K562 (cell line): ENCODE measurements at regions not wholly inside any gene's neighbourhood (a gene's known extent, or its start where the extent isn't known, plus 50 kb on each side); places are given as distances from the start of the nearest gene placed in this dataset.

Experiments
- CTBP1 ChIP-seq: fragments of 450-650 bp; IDR thresholded peaks from 2 replicates; pipeline ENCODE4 v1.6.1; 2016; ENCODE audit warnings: borderline replicate concordance
- CTCF ChIP-seq, 3 experiments: IDR thresholded peaks in 2 of 3; conservative IDR thresholded peaks in 1 of 3; 2 replicates each; pipeline ENCODE4 v1.5.1; 2011 to 2012; ENCODE audit warnings: low read length in 3 of 3, mild to moderate bottlenecking in 3 of 3, control low read depth in 2 of 3, improper control_type of control experiment in 1 of 3, inconsistent platforms in 1 of 3, low read depth in 1 of 3, mixed read lengths in 1 of 3, moderate library complexity in 1 of 3; ENCODE audit not compliant: insufficient read depth in 2 of 3
- ETV5 ChIP-seq: sonication (generic); formaldehyde crosslinking; IDR thresholded peaks from 2 replicates; pipeline ENCODE4 v1.4.0; 2020; ENCODE audit warnings: low read depth, mild to moderate bottlenecking, missing genetic modification reagents
- FOXJ3 ChIP-seq: sonication (generic); formaldehyde crosslinking; IDR thresholded peaks from 2 replicates; pipeline ENCODE4 v1.4.0; 2020; ENCODE audit warnings: mild to moderate bottlenecking, missing genetic modification reagents
- POLR2A ChIP-seq: fragments of 450-650 bp; conservative IDR thresholded peaks from 2 replicates; pipeline ENCODE4 v1.6.1; 2016
- YY1 ChIP-seq, 3 experiments: IDR thresholded peaks; 2 replicates each; pipeline ENCODE4 v1.6.1; 2011; ENCODE audit warnings: low read length in 2 of 3, mild to moderate bottlenecking in 2 of 3, moderate library complexity in 2 of 3, borderline replicate concordance in 1 of 3, control low read depth in 1 of 3, low read depth in 1 of 3; ENCODE audit not compliant: insufficient read depth in 3 of 3, insufficient replicate concordance in 2 of 3, control insufficient read depth in 1 of 3, insufficient read length in 1 of 3; ENCODE audit errors: extremely low read depth in 1 of 3
- ZNF239 ChIP-seq: fragments of 250-450 bp; sonication (Bioruptor Pico); IDR thresholded peaks from 2 replicates; pipeline ENCODE4 v1.4.0; 2020; ENCODE audit warnings: mild to moderate bottlenecking

GRCh38 chr5:106136061-106136460, 1534.7 kb downstream of the EFNA5 start:
- TF ChIP-seq FOXJ3 (no peak), CTCF (IDR thresholded peaks at IDR 0.05 in 2 of 3, conservative IDR thresholded peaks at IDR 0.05 in 1 of 3; ENCODE audit: insufficient read depth in 2 of 3, low read depth in 1 of 3, low read length in 3 of 3) (no peak), ZNF239 (CRISPR knock-in tag) (no peak), POLR2A (no peak), ETV5 (no peak), CTBP1 (no peak), YY1 (IDR thresholded peaks at IDR 0.05; ENCODE audit: borderline replicate concordance in 1 of 3, control insufficient read depth in 1 of 3, extremely low read depth in 1 of 3, insufficient read depth in 3 of 3, insufficient read length in 1 of 3, insufficient replicate concordance in 2 of 3, low read depth in 1 of 3, low read length in 2 of 3) (no peak)
